ENCODE measurements at regions not wholly inside any gene's neighbourhood (a gene's known extent, or its start where the extent isn't known, plus 50 kb on each side); places are given as distances from the start of the nearest gene placed in this dataset.

DNA sequence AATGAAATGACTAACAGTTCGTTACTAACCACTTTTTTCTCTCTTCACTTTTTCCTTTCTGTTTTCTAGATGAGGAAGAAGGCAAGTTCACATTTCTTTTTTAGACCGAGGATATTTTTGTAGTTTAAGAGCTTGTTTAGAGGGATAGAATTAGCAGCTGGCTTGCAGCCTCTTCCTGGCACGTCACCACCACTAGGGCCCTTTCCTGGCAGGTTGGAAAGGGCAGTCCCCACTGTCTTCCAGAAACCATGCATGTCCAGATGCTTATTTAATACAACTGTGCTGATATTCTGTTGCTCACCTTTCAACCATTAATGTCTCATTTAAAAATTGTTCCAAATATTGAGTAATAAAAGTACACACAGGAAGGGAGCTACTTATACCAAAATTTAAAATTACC lies 209.5 kb upstream of the PACRGL start:
- no peaks in the 10 kb centered on the region for H4K20me1 ChIP-seq (ENCODE audit: insufficient read depth, low read length)
- no peaks in the 10 kb centered on the region for H3K27me3 ChIP-seq (ENCODE audit: insufficient read depth, low read length)
- H3K36me3 ChIP-seq (ENCODE audit: insufficient read depth, low read length) = no peaks in the 10 kb centered on the region
- H3K4me3 ChIP-seq (ENCODE audit: low read depth, low read length, poor library complexity, severe bottlenecking) = no peak overlapping the region
- H2AFZ ChIP-seq (ENCODE audit: low read length) = no peak overlapping the region
- no peaks in the 10 kb centered on the region for H3K4me1 ChIP-seq (ENCODE audit: insufficient read depth, low read length, severe bottlenecking)
- H3K9ac ChIP-seq (ENCODE audit: low read length) = no peak overlapping the region
- H3K27ac ChIP-seq (ENCODE audit: low read depth, low read length, poor library complexity, severe bottlenecking) = no peak overlapping the region
- H3K79me2 ChIP-seq (ENCODE audit: insufficient read depth, low read length) = no peaks in the 10 kb centered on the region
- TF ChIP-seq EZH2 (IDR thresholded peaks at IDR 0.05; ENCODE audit: borderline replicate concordance, low read length) = no peak
- TF ChIP-seq, protein P1, sequence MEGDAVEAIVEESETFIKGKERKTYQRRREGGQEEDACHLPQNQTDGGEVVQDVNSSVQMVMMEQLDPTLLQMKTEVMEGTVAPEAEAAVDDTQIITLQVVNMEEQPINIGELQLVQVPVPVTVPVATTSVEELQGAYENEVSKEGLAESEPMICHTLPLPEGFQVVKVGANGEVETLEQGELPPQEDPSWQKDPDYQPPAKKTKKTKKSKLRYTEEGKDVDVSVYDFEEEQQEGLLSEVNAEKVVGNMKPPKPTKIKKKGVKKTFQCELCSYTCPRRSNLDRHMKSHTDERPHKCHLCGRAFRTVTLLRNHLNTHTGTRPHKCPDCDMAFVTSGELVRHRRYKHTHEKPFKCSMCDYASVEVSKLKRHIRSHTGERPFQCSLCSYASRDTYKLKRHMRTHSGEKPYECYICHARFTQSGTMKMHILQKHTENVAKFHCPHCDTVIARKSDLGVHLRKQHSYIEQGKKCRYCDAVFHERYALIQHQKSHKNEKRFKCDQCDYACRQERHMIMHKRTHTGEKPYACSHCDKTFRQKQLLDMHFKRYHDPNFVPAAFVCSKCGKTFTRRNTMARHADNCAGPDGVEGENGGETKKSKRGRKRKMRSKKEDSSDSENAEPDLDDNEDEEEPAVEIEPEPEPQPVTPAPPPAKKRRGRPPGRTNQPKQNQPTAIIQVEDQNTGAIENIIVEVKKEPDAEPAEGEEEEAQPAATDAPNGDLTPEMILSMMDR (IDR thresholded peaks at IDR 0.05; ENCODE audit: low read length) = no peak
- H3K4me2 ChIP-seq (ENCODE audit: low read length) = no peak overlapping the region
- no peaks in the 10 kb centered on the region for H3K9me3 ChIP-seq (ENCODE audit: low read length)
- no peaks in the 10 kb centered on the region for H3F3A ChIP-seq (ENCODE audit: insufficient read depth, low read length)
- no peaks in the 10 kb centered on the region for H3K9me2 ChIP-seq (ENCODE audit: low read depth, low read length)

DNA sequence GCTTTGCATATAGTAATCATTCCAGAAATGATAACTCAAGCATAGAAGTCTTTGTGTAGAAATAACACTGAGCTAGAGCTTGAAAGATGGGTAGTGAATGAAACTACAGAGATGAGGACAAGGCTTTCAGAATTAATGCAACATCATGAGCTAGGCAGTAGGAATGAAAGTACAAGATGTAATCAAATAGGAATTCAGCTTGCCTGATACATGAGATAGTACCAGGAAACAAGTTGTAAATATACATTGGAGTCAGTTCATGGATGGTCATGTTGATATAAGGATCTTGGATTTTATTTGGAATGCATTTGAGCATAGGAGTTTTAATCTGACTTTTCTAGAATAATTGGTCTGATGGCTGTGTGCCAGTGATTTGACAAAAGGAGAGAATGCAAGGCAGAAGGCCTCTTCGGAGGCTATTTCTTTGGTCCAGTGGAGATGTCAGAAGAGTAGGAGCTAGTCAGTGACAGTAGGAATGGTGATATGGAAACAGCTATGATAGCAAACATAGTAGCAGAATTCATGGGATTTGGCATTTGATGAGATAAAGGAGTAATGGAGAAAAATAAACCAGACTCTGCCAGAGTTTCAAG lies 206.4 kb upstream of the PACRGL start:
- Histone ChIP-seq H4K20me1 (ENCODE audit: insufficient read depth, low read length) (no peaks in the 10 kb centered on the region), H3K36me3 (ENCODE audit: insufficient read depth, low read length) (no peaks in the 10 kb centered on the region), H3K4me2 (ENCODE audit: low read length) (no peak overlapping the region), H3K9me2 (ENCODE audit: low read depth, low read length) (no peaks in the 10 kb centered on the region), H3K4me3 (ENCODE audit: low read depth, low read length, poor library complexity, severe bottlenecking) (no peak overlapping the region), H3K9me3 (ENCODE audit: low read length) (no peaks in the 10 kb centered on the region), H3F3A (ENCODE audit: insufficient read depth, low read length) (no peaks in the 10 kb centered on the region), H3K27ac (ENCODE audit: low read depth, low read length, poor library complexity, severe bottlenecking) (no peak overlapping the region), H2AFZ (ENCODE audit: low read length) (no peak overlapping the region), H3K4me1 (ENCODE audit: insufficient read depth, low read length, severe bottlenecking) (no peaks in the 10 kb centered on the region), H3K9ac (ENCODE audit: low read length) (no peak overlapping the region), H3K27me3 (ENCODE audit: insufficient read depth, low read length) (no peaks in the 10 kb centered on the region), H3K79me2 (ENCODE audit: insufficient read depth, low read length) (no peaks in the 10 kb centered on the region)
- TF ChIP-seq, protein P1 (IDR thresholded peaks at IDR 0.05; ENCODE audit: low read length) = no peak
- TF ChIP-seq EZH2 (IDR thresholded peaks at IDR 0.05; ENCODE audit: borderline replicate concordance, low read length) = no peak

DNA sequence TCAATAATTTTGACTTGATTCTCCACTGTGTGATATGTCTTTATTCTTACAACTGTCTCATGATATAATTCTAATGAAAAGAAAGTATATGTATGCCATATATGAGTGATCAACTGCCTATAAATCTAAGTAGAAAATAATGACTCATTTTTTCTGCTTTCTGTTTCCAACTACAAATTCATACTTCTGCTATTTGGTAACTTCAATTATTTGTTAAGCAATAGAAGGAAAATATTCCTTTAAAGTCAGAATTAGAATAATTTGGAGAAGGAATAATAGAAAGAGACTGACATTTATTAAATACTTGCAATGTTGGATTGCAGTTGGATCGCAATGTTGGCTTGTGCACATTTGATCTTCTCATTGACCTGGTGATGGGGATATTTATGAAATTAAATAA lies 204.2 kb upstream of the PACRGL start:
- Histone ChIP-seq H3K4me2 (ENCODE audit: low read length) (no peak overlapping the region), H2AFZ (ENCODE audit: low read length) (no peak overlapping the region), H3K9ac (ENCODE audit: low read length) (no peak overlapping the region), H3K79me2 (ENCODE audit: insufficient read depth, low read length) (no peaks in the 10 kb centered on the region), H3K9me2 (ENCODE audit: low read depth, low read length) (no peaks in the 10 kb centered on the region), H3K27me3 (ENCODE audit: insufficient read depth, low read length) (no peaks in the 10 kb centered on the region), H3K4me3 (ENCODE audit: low read depth, low read length, poor library complexity, severe bottlenecking) (no peak overlapping the region), H3F3A (ENCODE audit: insufficient read depth, low read length) (no peaks in the 10 kb centered on the region), H3K4me1 (ENCODE audit: insufficient read depth, low read length, severe bottlenecking) (no peaks in the 10 kb centered on the region), H4K20me1 (ENCODE audit: insufficient read depth, low read length) (no peaks in the 10 kb centered on the region), H3K9me3 (ENCODE audit: low read length) (no peaks in the 10 kb centered on the region), H3K36me3 (ENCODE audit: insufficient read depth, low read length) (no peaks in the 10 kb centered on the region), H3K27ac (ENCODE audit: low read depth, low read length, poor library complexity, severe bottlenecking) (no peak overlapping the region)
- no peak for TF ChIP-seq EZH2 (IDR thresholded peaks at IDR 0.05; ENCODE audit: borderline replicate concordance, low read length)
- TF ChIP-seq, protein P1 (IDR thresholded peaks at IDR 0.05; ENCODE audit: low read length) = no peak

Measured in OCI-LY1 (cell line).